ENCODE measurements at regions not wholly inside any gene's neighbourhood (a gene's known extent, or its start where the extent isn't known, plus 50 kb on each side); places are given as distances from the start of the nearest gene placed in this dataset.

DNA sequence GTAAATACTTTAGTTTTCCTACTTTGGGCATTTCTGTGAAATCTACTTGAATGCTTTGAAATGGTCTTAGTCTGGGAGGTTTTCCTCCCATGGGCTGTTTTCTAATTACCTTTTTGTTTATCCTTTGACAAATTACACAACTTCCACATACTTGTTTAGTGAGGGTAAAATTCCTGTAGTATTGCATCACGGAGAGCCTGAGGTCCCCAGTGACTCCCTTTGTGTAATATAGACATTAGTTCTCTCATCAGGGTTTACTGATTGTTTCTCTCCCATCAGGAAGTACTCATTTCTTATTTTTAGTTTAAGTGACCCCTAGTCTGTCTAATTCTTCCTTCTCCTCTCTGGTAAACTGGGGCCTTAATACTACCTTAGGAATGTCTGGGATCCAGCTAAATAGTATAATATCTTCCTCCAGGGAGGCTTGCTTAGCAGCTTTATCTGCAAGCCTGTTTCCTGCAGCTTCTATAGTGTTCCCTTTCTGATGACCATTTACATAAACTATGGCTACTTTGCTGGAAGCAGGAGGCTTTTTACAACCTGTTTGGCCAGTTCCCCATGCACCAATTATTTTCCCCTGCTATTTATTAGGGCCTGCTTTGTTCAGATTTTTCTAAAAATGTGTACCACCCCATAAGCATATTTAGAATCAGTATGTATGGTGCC lies 87.2 kb upstream of the XCR1 start:
- no peak for DNase-seq (ENCODE audit: low read depth in 2 of 2)

DNA sequence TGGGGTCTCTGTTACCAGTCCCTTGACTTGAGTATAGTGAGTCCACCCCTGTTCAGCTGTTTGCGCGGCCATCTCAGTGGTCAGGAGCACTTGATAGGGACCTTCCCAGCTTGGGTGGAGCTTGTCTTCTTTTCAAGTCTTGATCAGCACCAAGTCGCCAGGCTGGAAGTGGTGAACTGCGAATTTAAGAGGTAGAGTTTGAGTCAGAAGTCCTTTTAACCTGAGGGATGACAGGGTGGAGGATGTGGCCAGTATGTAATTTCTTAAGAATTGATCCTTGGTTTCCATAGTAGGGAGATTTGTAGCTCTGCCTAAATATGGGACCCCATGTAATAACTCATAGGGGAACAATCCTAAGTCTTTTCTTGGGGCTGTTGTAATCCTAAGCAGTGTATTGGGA lies 86.3 kb upstream of the XCR1 start:
- no peak for DNase-seq (ENCODE audit: low read depth in 2 of 2)

- no peak for DNase-seq (ENCODE audit: low read depth in 2 of 2)
Observed at GRCh38 chr3:46112984-46113383, 85.7 kb upstream of the XCR1 start.

DNA sequence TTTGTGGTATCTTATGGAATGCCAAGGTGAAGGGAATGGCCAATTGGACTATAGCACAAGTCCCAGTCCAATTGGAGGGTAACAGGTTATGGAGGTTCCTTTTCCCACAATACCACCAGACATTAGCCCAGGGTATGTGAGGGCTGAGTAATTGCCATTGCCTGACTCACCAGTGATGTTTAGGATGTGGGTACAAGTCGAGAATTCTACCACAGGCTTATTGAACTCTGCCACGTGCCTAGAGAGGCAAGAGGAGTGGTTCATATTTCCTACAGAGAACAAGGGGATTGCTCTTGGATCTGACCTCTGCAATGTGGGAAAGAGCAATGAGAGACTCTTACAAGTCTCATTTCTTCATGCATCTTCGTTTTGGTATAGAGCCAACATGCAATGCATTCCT lies 85.0 kb upstream of the XCR1 start:
- DNase-seq (ENCODE audit: low read depth in 2 of 2) = no peak

- no peak for DNase-seq (ENCODE audit: low read depth in 2 of 2)
Observed at GRCh38 chr3:46110701-46111493, 83.6 kb upstream of the XCR1 start.

DNA sequence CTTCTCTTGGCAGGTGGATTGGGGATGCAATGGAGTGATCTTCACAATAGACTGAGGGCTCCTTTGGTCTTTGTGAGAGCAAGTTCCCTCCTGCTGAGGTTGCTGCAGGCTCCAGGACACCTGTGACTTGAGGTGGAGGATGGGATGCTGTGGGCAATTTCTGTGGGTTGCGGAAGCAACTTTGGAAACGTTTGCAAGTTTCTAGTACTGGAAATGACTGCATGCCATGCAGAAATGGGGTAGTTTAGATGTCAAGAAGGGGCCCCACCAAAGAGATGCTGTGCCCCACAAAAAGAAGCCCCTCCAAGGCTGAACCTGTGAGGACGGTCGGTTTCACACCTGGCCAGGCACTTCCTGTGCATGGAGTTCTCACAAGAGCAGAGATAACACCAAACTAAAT lies 80.4 kb upstream of the XCR1 start:
- no peak for DNase-seq (ENCODE audit: low read depth in 2 of 2)

GRCh38 chr3:46105306-46105919 lies 78.1 kb upstream of the XCR1 start:
- no peak for DNase-seq (ENCODE audit: low read depth in 2 of 2)

DNA sequence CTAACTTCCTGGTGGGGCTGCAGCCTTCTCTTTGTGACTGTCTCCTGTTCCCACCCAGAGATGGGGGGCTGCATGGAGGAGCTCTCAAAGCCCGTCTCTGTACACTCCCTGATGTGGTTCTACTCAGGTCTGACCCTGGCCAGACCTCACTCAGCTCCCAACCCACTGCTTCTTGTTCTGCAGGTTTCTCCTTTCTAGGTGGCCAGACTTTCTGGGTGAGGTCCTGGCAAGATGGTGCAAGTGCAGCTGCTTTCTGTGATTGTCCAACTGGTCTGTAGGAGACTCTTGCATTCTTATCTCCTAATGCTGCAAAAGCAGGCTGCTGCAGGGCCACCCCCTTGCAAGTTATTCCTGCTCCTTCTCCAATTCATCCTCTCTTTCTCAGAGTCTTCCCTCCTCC lies 77.4 kb upstream of the XCR1 start:
- no peak for DNase-seq (ENCODE audit: low read depth in 2 of 2)

GRCh38 chr3:46102780-46103130 lies 75.5 kb upstream of the XCR1 start:
- no peak for DNase-seq (ENCODE audit: low read depth in 2 of 2)

GRCh38 chr3:46102059-46102779 lies 74.9 kb upstream of the XCR1 start:
- no peak for DNase-seq (ENCODE audit: low read depth in 2 of 2)

DNA sequence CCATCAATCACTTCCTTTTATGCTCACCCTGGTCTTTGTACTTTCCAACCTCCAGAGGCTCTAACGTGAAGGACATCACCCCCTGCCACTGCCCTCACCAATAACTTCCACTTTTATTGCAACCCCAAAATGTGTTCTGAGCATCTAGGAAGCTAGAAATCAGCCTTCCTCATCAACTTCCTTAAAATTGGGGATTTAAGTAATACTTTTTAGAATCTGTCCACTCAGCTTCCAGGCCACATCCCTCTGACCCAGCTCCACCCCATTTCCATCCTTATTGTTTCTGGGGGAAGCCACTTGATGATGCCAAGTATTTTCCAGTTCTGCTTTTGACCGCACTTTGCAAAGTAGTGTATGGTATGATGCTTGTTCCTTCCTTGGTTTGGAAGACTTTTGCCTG lies 73.5 kb upstream of the XCR1 start:
- no peak for DNase-seq (ENCODE audit: low read depth in 2 of 2)

GRCh38 chr3:46098319-46098761 lies 71.1 kb upstream of the XCR1 start:
- peak; percentile 29 to 37 for DNase-seq (ENCODE audit: low read depth in 2 of 2)

DNA sequence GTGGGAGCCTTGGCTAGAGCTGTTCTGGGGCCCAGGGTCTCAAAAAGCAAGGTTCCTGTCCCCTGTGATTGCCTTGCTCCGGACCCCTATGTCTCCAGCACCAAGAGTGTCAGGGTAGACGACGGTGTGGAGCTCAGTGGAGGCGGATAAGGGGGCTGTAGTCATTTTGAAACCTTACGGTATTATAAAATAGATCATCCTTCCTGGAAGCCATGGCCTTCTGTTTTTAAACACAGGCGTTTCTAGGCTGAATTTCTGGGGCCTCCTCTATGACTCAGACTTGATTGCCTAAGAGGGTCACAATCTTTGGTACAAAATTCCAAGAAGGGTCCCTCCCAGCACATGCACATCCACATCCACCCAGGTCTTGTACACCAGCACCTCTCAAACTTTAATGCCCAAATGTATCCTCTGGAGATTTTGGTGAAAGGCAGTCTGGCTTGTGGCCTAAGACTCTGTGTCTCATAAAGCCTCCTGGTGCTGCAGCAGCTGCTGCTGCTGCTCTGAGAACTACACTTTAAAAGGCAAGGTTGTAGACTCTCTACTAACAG lies 70.5 kb upstream of the XCR1 start:
- DNase-seq (ENCODE audit: low read depth in 2 of 2) = peak; percentile 28 to 40

DNA sequence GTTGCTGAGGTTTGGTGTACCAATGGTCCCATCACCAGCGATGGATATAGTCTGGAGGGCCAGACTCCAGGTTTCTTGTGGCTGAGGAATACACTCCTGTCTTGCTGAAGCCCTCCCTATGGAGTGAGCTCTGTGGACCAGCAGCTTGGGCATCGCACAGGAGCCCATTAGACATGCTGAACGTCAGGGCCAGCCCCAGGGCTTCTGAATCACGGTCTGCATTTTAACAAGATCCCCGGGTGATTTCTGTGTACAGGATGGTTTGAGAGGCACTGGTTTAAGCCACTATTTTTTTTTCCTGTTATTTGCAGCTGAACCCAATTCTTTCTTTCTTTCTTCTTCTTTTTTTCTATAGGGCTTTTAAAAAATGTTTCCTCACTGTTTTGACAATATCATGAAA lies 69.5 kb upstream of the XCR1 start:
- DNase-seq (ENCODE audit: low read depth in 2 of 2) = no peak

DNA sequence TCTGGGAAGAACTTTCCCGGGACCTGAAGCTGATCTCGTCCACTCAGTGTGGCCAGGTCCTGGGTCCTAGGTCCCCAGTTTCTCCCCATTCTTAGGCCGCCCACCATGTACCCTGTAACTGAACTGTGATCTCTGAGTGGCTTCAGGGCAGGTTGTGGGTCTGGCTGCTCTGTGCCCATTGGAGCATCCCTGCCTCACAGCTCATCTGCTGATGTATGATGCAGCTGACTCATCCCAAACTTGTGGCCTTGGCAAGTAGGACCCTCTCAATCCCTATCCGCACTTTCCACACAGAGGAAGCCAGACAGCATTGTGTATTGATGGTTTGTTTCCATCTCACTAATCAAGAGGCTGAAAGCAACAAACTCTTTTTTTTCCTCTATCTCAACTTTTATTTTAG lies 69.1 kb upstream of the XCR1 start:
- no peak for DNase-seq (ENCODE audit: low read depth in 2 of 2)

DNA sequence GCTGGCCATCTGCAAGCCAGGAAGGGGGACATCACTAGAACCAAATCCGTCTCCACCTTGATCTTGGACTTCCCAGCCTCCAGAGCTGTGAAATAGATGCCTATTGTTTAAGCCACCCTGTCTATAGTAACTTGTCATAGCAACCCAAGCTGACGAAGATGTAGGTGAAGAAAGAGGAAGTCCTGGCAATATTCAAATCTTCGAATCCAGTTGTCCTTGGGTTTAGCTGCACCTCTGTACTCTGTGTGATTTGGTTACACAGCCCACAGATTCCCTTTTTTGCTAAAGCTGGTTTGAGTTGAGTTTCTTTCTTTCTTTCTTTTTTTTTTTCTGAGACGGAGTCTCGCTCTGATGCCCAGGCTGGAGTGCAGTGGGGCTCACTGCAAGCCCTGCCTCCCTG lies 68.0 kb upstream of the XCR1 start:
- no peak for DNase-seq (ENCODE audit: low read depth in 2 of 2)

DNA sequence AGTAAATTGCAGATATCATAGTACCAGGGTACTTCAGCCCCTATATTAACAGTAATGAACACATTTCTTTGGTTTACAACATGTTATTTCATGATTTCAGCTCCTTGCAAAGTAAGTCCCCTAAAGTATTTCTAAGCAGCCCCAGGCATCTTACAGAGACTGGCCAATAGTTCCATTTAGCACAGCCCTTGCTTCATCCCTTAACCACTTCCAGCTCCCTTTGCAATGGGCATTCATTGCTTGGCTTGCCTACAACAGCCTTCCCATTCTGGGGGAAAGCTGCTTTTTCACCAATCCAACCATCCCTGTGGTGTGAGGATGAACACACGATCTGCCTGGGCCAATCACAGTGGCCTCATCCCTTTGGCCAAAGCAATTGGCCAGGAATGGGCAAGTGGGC lies 67.2 kb upstream of the XCR1 start:
- no peak for DNase-seq (ENCODE audit: low read depth in 2 of 2)

GRCh38 chr3:46093966-46094365 lies 66.7 kb upstream of the XCR1 start:
- DNase-seq (ENCODE audit: low read depth in 2 of 2) = no peak

DNA sequence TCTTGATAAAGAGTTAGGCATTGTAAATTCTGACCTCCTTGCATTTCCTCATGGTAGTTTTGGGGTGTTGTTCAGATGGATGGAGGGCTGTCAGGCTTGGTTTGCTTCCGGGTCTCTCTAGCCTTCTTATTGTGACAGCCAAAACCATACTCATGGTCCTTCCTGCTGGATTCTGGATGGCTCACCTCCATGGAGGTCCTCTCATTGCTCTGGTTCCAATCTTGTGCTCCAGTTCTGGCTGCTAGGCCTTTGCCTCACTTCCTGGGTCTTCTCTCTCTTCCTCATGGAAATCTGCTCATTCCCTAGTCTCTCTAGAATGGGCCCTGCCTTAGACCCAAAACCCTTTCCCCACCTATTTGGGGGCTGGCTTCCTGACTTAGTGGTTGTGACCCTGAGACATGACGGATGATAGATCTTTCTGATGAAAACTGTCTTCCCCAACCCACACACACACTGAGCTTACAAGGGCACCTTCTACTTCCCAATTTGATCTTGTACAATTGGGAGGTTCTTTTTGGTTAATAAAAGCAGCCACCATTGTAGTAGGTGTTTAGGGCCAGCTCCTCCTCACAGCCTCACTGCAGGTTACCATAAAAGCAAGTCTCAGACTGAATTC lies 66.2 kb upstream of the XCR1 start:
- no peak for DNase-seq (ENCODE audit: low read depth in 2 of 2)

- DNase-seq (ENCODE audit: low read depth in 2 of 2) = no peak
Observed at GRCh38 chr3:46092702-46093080, 65.4 kb upstream of the XCR1 start.

GRCh38 chr3:46091741-46092701 lies 64.7 kb upstream of the XCR1 start:
- no peak for DNase-seq (ENCODE audit: low read depth in 2 of 2)

Measured in stimulated activated CD4-positive, alpha-beta T cell treated with anti-CD3 and anti-CD28 coated beads, Interleukin-15, amount 100 ng/mL, for 48 hours (primary cell).